ENCODE measurements at regions not wholly inside any gene's neighbourhood (a gene's known extent, or its start where the extent isn't known, plus 50 kb on each side); places are given as distances from the start of the nearest gene placed in this dataset.
"Not testable (repeated sequence)": the region's sequence is repeated elsewhere in the genome, so short reads cannot be mapped to it uniquely, and the experiment has no call there.

GRCh38 chrX:3443184-3443583, 96.7 kb upstream of the MXRA5 start:
- H3K27me3 ChIP-seq (ENCODE audit: insufficient read depth, low read length): no peaks in the 10 kb centered on the region
- no peaks in the 10 kb centered on the region for H3K4me1 ChIP-seq (ENCODE audit: control insufficient read depth, insufficient read depth, low read length, unreplicated experiment)
- no peak overlapping the region for H2AFZ ChIP-seq (ENCODE audit: low read length, unreplicated experiment)
- H3K79me2 ChIP-seq (ENCODE audit: control insufficient read depth, insufficient read depth, low read length, unreplicated experiment): no peaks in the 10 kb centered on the region
- no peak overlapping the region for H3K27ac ChIP-seq (ENCODE audit: low read depth, low read length)
- H3K4me3 ChIP-seq (ENCODE audit: low read depth, low read length): no peak overlapping the region
- no peaks in the 10 kb centered on the region for H3K36me3 ChIP-seq (ENCODE audit: insufficient read depth, low read length)

DNA sequence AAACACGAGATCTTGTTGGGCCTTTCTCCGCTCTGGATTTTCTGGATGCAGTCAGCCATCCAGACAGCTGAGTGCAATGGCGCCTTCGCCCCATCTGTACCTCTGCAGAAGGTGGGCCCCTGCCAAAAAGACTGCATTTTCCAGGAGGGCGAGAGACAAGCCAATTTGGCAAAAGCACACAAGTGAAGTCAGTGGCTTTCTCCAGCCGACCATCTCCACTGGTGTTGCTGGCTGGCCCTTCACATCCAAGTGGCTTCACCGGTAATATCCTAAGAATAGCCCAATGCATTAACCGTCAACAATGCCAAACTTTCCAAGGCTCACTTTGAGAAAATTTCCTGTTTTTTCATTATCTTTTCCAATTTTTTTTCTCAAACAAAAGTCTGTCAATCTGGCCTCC, 96.2 kb upstream of the MXRA5 start:
- Histone ChIP-seq H3K27me3 (ENCODE audit: insufficient read depth, low read length) (no peaks in the 10 kb centered on the region), H3K4me1 (ENCODE audit: control insufficient read depth, insufficient read depth, low read length, unreplicated experiment) (no peaks in the 10 kb centered on the region), H3K36me3 (ENCODE audit: insufficient read depth, low read length) (no peaks in the 10 kb centered on the region), H3K27ac (ENCODE audit: low read depth, low read length) (no peak overlapping the region), H3K79me2 (ENCODE audit: control insufficient read depth, insufficient read depth, low read length, unreplicated experiment) (no peaks in the 10 kb centered on the region), H2AFZ (ENCODE audit: low read length, unreplicated experiment) (no peak overlapping the region), H3K4me3 (ENCODE audit: low read depth, low read length) (no peak overlapping the region)

DNA sequence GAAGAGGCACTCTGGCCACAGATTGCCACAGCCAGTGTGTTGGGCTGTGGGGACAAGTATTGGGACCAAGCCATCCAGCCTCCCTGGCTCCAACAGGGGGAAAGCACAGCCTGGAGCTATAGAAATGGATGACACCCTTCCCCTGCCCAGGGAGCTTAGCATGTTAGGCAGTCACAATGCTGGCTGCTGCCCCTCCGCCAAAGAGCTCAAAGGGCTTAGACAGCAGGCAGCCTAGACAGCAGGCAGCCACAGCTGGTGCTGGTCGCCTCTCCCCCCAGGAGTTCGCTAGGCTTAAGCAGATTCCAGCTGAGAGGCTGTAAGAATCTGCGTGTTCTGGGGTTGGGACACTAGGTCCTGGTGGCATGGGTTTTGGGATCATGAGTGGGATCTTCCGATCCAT, 94.5 kb upstream of the MXRA5 start:
- Histone ChIP-seq H2AFZ (ENCODE audit: low read length, unreplicated experiment) (no peak overlapping the region), H3K4me1 (ENCODE audit: control insufficient read depth, insufficient read depth, low read length, unreplicated experiment) (no peaks in the 10 kb centered on the region), H3K27me3 (ENCODE audit: insufficient read depth, low read length) (no peaks in the 10 kb centered on the region), H3K79me2 (ENCODE audit: control insufficient read depth, insufficient read depth, low read length, unreplicated experiment) (no peaks in the 10 kb centered on the region), H3K36me3 (ENCODE audit: insufficient read depth, low read length) (no peaks in the 10 kb centered on the region), H3K27ac (ENCODE audit: low read depth, low read length) (no peak overlapping the region), H3K4me3 (ENCODE audit: low read depth, low read length) (no peak overlapping the region)

GRCh38 chrX:3435916-3436315, 89.5 kb upstream of the MXRA5 start:
- H3K36me3 ChIP-seq (ENCODE audit: insufficient read depth, low read length); H2AFZ ChIP-seq (ENCODE audit: low read length, unreplicated experiment); H3K4me1 ChIP-seq (ENCODE audit: control insufficient read depth, insufficient read depth, low read length, unreplicated experiment); H3K4me3 ChIP-seq (ENCODE audit: low read depth, low read length); H3K27ac ChIP-seq (ENCODE audit: low read depth, low read length); H3K27me3 ChIP-seq (ENCODE audit: insufficient read depth, low read length); H3K79me2 ChIP-seq (ENCODE audit: control insufficient read depth, insufficient read depth, low read length, unreplicated experiment): not testable (repeated sequence)

DNA sequence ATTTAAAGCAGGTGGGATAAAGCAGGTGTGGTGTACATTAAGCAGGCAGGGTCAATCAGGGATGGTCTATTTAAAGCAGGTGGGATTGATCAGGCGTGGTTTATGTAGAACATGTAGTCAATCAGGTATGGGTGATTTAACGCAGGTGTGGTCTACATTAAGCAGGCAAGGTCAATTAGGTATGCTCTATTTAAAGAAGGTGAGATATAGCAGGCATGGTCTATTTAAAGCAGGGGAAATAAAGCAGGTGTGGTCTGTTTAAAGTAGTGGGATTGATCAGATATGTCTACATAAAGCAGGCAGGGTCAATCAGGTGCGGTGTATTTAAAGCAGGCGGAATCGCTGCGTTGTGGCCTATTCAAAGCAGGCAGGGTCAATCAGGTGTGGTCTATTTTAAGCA, 88.6 kb upstream of the MXRA5 start:
- Histone ChIP-seq H3K4me3 (ENCODE audit: low read depth, low read length) (no peak overlapping the region), H3K79me2 (ENCODE audit: control insufficient read depth, insufficient read depth, low read length, unreplicated experiment) (no peaks in the 10 kb centered on the region), H3K4me1 (ENCODE audit: control insufficient read depth, insufficient read depth, low read length, unreplicated experiment) (no peaks in the 10 kb centered on the region), H3K27ac (ENCODE audit: low read depth, low read length) (no peak overlapping the region), H2AFZ (ENCODE audit: low read length, unreplicated experiment) (no peak overlapping the region), H3K36me3 (ENCODE audit: insufficient read depth, low read length) (no peaks in the 10 kb centered on the region), H3K27me3 (ENCODE audit: insufficient read depth, low read length) (no peaks in the 10 kb centered on the region)

GRCh38 chrX:3428792-3429191, 82.3 kb upstream of the MXRA5 start:
- Histone ChIP-seq H2AFZ (ENCODE audit: low read length, unreplicated experiment) (no peak overlapping the region), H3K36me3 (ENCODE audit: insufficient read depth, low read length) (no peaks in the 10 kb centered on the region), H3K27ac (ENCODE audit: low read depth, low read length) (no peak overlapping the region), H3K27me3 (ENCODE audit: insufficient read depth, low read length) (no peaks in the 10 kb centered on the region), H3K4me3 (ENCODE audit: low read depth, low read length) (no peak overlapping the region), H3K79me2 (ENCODE audit: control insufficient read depth, insufficient read depth, low read length, unreplicated experiment) (no peaks in the 10 kb centered on the region), H3K4me1 (ENCODE audit: control insufficient read depth, insufficient read depth, low read length, unreplicated experiment) (no peaks in the 10 kb centered on the region)

DNA sequence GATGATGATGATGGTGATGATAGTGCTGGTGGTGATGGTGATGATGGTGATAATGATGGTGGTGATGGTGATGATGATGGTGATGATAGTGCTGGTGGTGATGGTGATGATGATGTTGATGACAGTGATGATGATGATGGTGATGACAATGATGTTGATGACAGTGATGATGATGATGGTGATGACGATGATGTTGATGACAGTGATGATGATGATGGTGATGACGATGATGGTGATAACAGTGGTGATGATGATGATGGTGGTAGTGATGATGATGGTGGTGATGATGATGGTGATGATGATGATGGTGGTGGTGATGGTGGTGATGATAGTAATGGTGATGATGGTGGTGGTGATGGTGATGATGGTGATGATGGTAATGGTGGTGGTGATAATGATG, 80.1 kb upstream of the MXRA5 start:
- H3K4me3 ChIP-seq (ENCODE audit: low read depth, low read length): no peak overlapping the region
- H3K79me2 ChIP-seq (ENCODE audit: control insufficient read depth, insufficient read depth, low read length, unreplicated experiment): no peaks in the 10 kb centered on the region
- no peaks in the 10 kb centered on the region for H3K27me3 ChIP-seq (ENCODE audit: insufficient read depth, low read length)
- H3K27ac ChIP-seq (ENCODE audit: low read depth, low read length): no peak overlapping the region
- H3K4me1 ChIP-seq (ENCODE audit: control insufficient read depth, insufficient read depth, low read length, unreplicated experiment): no peaks in the 10 kb centered on the region
- no peaks in the 10 kb centered on the region for H3K36me3 ChIP-seq (ENCODE audit: insufficient read depth, low read length)
- no peak overlapping the region for H2AFZ ChIP-seq (ENCODE audit: low read length, unreplicated experiment)

DNA sequence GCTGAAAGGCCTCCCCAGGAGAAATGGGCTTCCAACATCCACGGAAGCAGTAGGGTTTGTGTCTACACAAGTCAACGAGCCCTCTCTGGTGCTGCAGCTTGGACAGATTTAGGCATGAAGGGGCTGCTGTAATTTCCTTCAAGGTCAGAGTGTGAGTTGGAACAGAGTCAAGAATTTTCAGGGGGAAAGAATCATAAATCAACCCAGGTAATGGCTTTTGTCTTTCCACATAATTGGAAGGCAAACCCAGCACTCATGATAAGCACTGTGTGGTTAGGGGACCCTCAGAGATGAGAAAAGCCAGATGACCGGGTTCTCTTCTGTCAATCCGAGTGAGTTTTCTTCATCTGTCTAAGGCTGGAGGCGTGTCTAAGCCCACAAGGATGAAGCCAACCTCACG, 78.6 kb upstream of the MXRA5 start:
- Histone ChIP-seq H3K4me3 (ENCODE audit: low read depth, low read length) (no peak overlapping the region), H3K79me2 (ENCODE audit: control insufficient read depth, insufficient read depth, low read length, unreplicated experiment) (no peaks in the 10 kb centered on the region), H3K27ac (ENCODE audit: low read depth, low read length) (no peak overlapping the region), H3K36me3 (ENCODE audit: insufficient read depth, low read length) (no peaks in the 10 kb centered on the region), H3K27me3 (ENCODE audit: insufficient read depth, low read length) (no peaks in the 10 kb centered on the region), H2AFZ (ENCODE audit: low read length, unreplicated experiment) (no peak overlapping the region), H3K4me1 (ENCODE audit: control insufficient read depth, insufficient read depth, low read length, unreplicated experiment) (no peaks in the 10 kb centered on the region)

DNA sequence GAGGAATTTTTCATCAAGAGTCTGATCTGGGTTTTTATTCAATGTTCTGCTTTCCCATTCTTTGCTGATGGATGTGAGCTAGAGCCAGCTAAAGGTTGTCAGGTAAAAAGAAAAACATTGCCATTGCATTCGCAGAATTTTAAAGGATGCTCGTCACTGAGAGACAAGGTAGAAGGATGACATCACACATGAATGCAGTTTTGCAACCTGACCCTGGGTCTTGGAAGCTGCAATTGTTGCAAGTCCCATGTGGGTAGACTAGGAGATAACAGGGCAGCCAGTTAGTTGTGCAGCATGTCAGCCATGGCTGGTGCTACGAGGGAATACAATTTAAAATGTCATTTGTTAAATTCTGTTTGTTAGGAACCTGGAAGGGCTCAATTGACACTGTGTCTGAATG, 73.9 kb upstream of the MXRA5 start:
- no peaks in the 10 kb centered on the region for H3K27me3 ChIP-seq (ENCODE audit: insufficient read depth, low read length)
- H3K4me3 ChIP-seq (ENCODE audit: low read depth, low read length): no peak overlapping the region
- H3K79me2 ChIP-seq (ENCODE audit: control insufficient read depth, insufficient read depth, low read length, unreplicated experiment): no peaks in the 10 kb centered on the region
- H3K27ac ChIP-seq (ENCODE audit: low read depth, low read length): no peak overlapping the region
- no peak overlapping the region for H2AFZ ChIP-seq (ENCODE audit: low read length, unreplicated experiment)
- H3K36me3 ChIP-seq (ENCODE audit: insufficient read depth, low read length): no peaks in the 10 kb centered on the region
- H3K4me1 ChIP-seq (ENCODE audit: control insufficient read depth, insufficient read depth, low read length, unreplicated experiment): no peaks in the 10 kb centered on the region

- Histone ChIP-seq H2AFZ (ENCODE audit: low read length, unreplicated experiment) (no peak overlapping the region), H3K4me3 (ENCODE audit: low read depth, low read length) (no peak overlapping the region), H3K36me3 (ENCODE audit: insufficient read depth, low read length) (no peaks in the 10 kb centered on the region), H3K27me3 (ENCODE audit: insufficient read depth, low read length) (no peaks in the 10 kb centered on the region), H3K27ac (ENCODE audit: low read depth, low read length) (no peak overlapping the region), H3K79me2 (ENCODE audit: control insufficient read depth, insufficient read depth, low read length, unreplicated experiment) (no peaks in the 10 kb centered on the region), H3K4me1 (ENCODE audit: control insufficient read depth, insufficient read depth, low read length, unreplicated experiment) (no peaks in the 10 kb centered on the region)
These were observed 68.6 kb upstream of the MXRA5 start for GRCh38 chrX:3415011-3415410.

DNA sequence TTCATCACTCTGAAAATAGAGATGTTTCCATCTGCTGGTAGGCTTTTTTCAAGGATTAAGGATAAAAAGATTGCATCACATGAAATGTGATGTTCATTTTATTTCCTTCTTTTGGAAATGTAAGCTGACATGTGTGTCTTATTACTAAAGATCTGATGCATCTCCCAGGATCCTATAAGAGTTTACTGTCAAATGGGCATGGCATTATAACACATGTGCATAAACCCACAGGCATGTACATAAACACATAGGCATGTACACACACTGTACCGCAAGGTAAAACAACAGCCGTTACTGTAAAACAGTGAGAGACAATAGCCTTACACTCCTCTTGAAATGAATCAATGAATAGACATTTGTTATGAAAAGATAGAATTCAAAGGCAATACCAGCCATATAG, 65.2 kb upstream of the MXRA5 start:
- H3K27me3 ChIP-seq (ENCODE audit: insufficient read depth, low read length); H3K36me3 ChIP-seq (ENCODE audit: insufficient read depth, low read length); H3K79me2 ChIP-seq (ENCODE audit: control insufficient read depth, insufficient read depth, low read length, unreplicated experiment); H2AFZ ChIP-seq (ENCODE audit: low read length, unreplicated experiment); H3K4me1 ChIP-seq (ENCODE audit: control insufficient read depth, insufficient read depth, low read length, unreplicated experiment); H3K4me3 ChIP-seq (ENCODE audit: low read depth, low read length); H3K27ac ChIP-seq (ENCODE audit: low read depth, low read length): not testable (repeated sequence)

GRCh38 chrX:3409936-3410335, 63.5 kb upstream of the MXRA5 start:
- not testable (repeated sequence) for H3K4me3 ChIP-seq (ENCODE audit: low read depth, low read length); H3K27ac ChIP-seq (ENCODE audit: low read depth, low read length); H3K79me2 ChIP-seq (ENCODE audit: control insufficient read depth, insufficient read depth, low read length, unreplicated experiment); H3K4me1 ChIP-seq (ENCODE audit: control insufficient read depth, insufficient read depth, low read length, unreplicated experiment); H3K36me3 ChIP-seq (ENCODE audit: insufficient read depth, low read length); H3K27me3 ChIP-seq (ENCODE audit: insufficient read depth, low read length); H2AFZ ChIP-seq (ENCODE audit: low read length, unreplicated experiment)
